Neuronal stem cell (in vitro differentiated cells): ENCODE measurements at regions not wholly inside any gene's neighbourhood (a gene's known extent, or its start where the extent isn't known, plus 50 kb on each side); places are given as distances from the start of the nearest gene placed in this dataset.

Experiments used
- DNase-seq: peaks from one replicate; pipeline ENCODE4 v3.0.0-alpha.2; 2013; ENCODE audit warnings: low spot score
- H2AFZ ChIP-seq: one replicate; pipeline ENCODE4 v1.6.1; 2013; ENCODE audit warnings: mild to moderate bottlenecking, low read length, inconsistent platforms
- H2AK5ac ChIP-seq: 2 replicates; pipeline ENCODE4 v1.6.1; 2013; ENCODE audit warnings: low read depth, mild to moderate bottlenecking, inconsistent platforms, low read length, moderate library complexity, mixed read lengths
- H2BK120ac ChIP-seq: 2 replicates; pipeline ENCODE4 v1.6.1; 2013; ENCODE audit warnings: low read depth, mild to moderate bottlenecking, inconsistent platforms, low read length, moderate library complexity, mixed read lengths
- H2BK12ac ChIP-seq: one replicate; pipeline ENCODE4 v1.6.1; 2013; ENCODE audit warnings: low read length, inconsistent platforms
- H2BK15ac ChIP-seq: 2 replicates; pipeline ENCODE4 v1.6.1; 2013; ENCODE audit warnings: mild to moderate bottlenecking, low read length, inconsistent platforms, mixed read lengths
- H2BK5ac ChIP-seq: one replicate; pipeline ENCODE4 v1.6.1; 2013; ENCODE audit warnings: inconsistent platforms, mild to moderate bottlenecking, low read length, moderate library complexity
- H3K14ac ChIP-seq: one replicate; pipeline ENCODE4 v1.6.1; 2013; ENCODE audit warnings: low read length, inconsistent platforms
- H3K18ac ChIP-seq: 2 replicates; pipeline ENCODE4 v1.6.1; 2013; ENCODE audit warnings: low read length, inconsistent platforms
- H3K23ac ChIP-seq: 2 replicates; pipeline ENCODE4 v1.6.1; 2013; ENCODE audit warnings: low read depth, mild to moderate bottlenecking, mixed read lengths, low read length, inconsistent platforms; ENCODE audit not compliant: poor library complexity
- H3K27ac ChIP-seq: replicated peaks from 3 replicates; pipeline ENCODE4 v1.5.1; 2013; ENCODE audit warnings: low read length, inconsistent platforms
- H3K27me3 ChIP-seq, 3 experiments: 2 replicates each; pipeline ENCODE4 v1.6.1; 2013; ENCODE audit warnings: low read length in 3 of 3, mild to moderate bottlenecking in 2 of 3, inconsistent platforms in 1 of 3, low read depth in 1 of 3, mixed read lengths in 1 of 3, moderate library complexity in 1 of 3; ENCODE audit not compliant: control insufficient read depth in 3 of 3, insufficient read depth in 3 of 3
- H3K36me3 ChIP-seq, 2 donors: replicated peaks in 1 of 2; 2 replicates each; pipeline ENCODE4 v1.6.1; 2013; ENCODE audit warnings: low read length in 2 of 2; ENCODE audit not compliant: control insufficient read depth in 2 of 2, insufficient read depth in 2 of 2
- H3K4ac ChIP-seq: 2 replicates; pipeline ENCODE4 v1.6.1; 2013; ENCODE audit warnings: inconsistent platforms, mild to moderate bottlenecking, low read length, moderate library complexity
- H3K4me1 ChIP-seq, 2 donors: 1 replicate in 1 of 2; 2 replicates in 1 of 2; pipeline ENCODE4 v1.6.1; 2013; ENCODE audit warnings: low read length in 2 of 2, low read depth in 1 of 2; ENCODE audit not compliant: control insufficient read depth in 2 of 2, insufficient read depth in 1 of 2
- H3K4me2 ChIP-seq: one replicate; pipeline ENCODE4 v1.6.1; 2013; ENCODE audit warnings: mild to moderate bottlenecking, low read length, inconsistent platforms; ENCODE audit not compliant: insufficient read depth, poor library complexity, severe bottlenecking
- H3K4me3 ChIP-seq, 2 donors: 2 replicates each; pipeline ENCODE4 v1.5.1; 2013; ENCODE audit warnings: low read length in 2 of 2, mild to moderate bottlenecking in 2 of 2, inconsistent platforms in 1 of 2, moderate library complexity in 1 of 2
- H3K79me1 ChIP-seq: one replicate; pipeline ENCODE4 v1.6.1; 2013; ENCODE audit warnings: low read depth, mild to moderate bottlenecking, inconsistent platforms, low read length, moderate library complexity
- H3K9ac ChIP-seq: one replicate; pipeline ENCODE4 v1.6.1; 2013; ENCODE audit warnings: mild to moderate bottlenecking, low read depth, low read length, inconsistent platforms; ENCODE audit not compliant: poor library complexity
- H3K9me3 ChIP-seq, 2 donors: replicated peaks in 1 of 2; 2 replicates each; pipeline versions ENCODE3 to v1.6.1; 2013; ENCODE audit warnings: low read length in 2 of 2, mild to moderate bottlenecking in 2 of 2, inconsistent platforms in 1 of 2, low read depth in 1 of 2, mixed read lengths in 1 of 2, moderate library complexity in 1 of 2; ENCODE audit not compliant: control insufficient read depth in 2 of 2, insufficient read depth in 1 of 2
- H4K8ac ChIP-seq: one replicate; pipeline ENCODE4 v1.6.1; 2013; ENCODE audit warnings: low read depth, mild to moderate bottlenecking, inconsistent platforms, low read length, moderate library complexity
- H4K91ac ChIP-seq: one replicate; pipeline ENCODE4 v1.6.1; 2013; ENCODE audit warnings: low read length, low read depth, mild to moderate bottlenecking, inconsistent platforms; ENCODE audit not compliant: poor library complexity
- WGBS, 2 donors: extraction: QIAGEN DNeasy Blood & Tissue Kit; methylation state at CpG; one replicate each; pipeline ENCODE4 v1.1.7; 2013; ENCODE audit warnings: missing lambda C conversion rate in 2 of 2, mixed read lengths in 1 of 2; ENCODE audit not compliant: insufficient read length in 2 of 2, insufficient replicate concordance in 1 of 2; ENCODE audit errors: extremely low coverage in 2 of 2; 5-methylcytosine and 5-hydroxymethylcytosine counted together

- H3K27me3 ChIP-seq: no peaks in the 10 kb centered on the region
- no peak for DNase-seq
- H3K4me1 ChIP-seq: no peaks in the 10 kb centered on the region
- no peak overlapping the region for H2BK15ac ChIP-seq
- H2AK5ac ChIP-seq: no peak overlapping the region
- no peaks in the 10 kb centered on the region for H3K9me3 ChIP-seq
- H3K4ac ChIP-seq: no peak overlapping the region
- no peak overlapping the region for H2BK5ac ChIP-seq
- no peaks in the 10 kb centered on the region for H3K79me1 ChIP-seq
- no peak overlapping the region for H3K14ac ChIP-seq
- no peak overlapping the region for H3K4me2 ChIP-seq
- H3K4me3 ChIP-seq: no peak overlapping the region
- no peak overlapping the region for H3K27ac ChIP-seq
- no peak overlapping the region for H2BK12ac ChIP-seq
- H2BK120ac ChIP-seq: no peak overlapping the region
- WGBS, 2 donors: no CpG with 5 or more reads among the region's 8 CpGs
- H4K91ac ChIP-seq: no peak overlapping the region
- no peak overlapping the region for H3K9ac ChIP-seq
- H3K36me3 ChIP-seq: no peaks in the 10 kb centered on the region
- no peak overlapping the region for H3K23ac ChIP-seq
- H4K8ac ChIP-seq: no peak overlapping the region
- H2AFZ ChIP-seq: no peak overlapping the region
- H3K18ac ChIP-seq: no peak overlapping the region
Measured at GRCh38 chr1:57866998-57867397, 443.1 kb upstream of the DAB1 start.

GRCh38 chr1:57860931-57861565, 437.2 kb upstream of the DAB1 start:
- no peak overlapping the region for H4K91ac ChIP-seq
- no peak overlapping the region for H2BK120ac ChIP-seq
- DNase-seq: no peak
- H3K18ac ChIP-seq: peak overlapping the region; percentile 17
- H3K36me3 ChIP-seq: no peaks in the 10 kb centered on the region
- no peak overlapping the region for H2BK15ac ChIP-seq
- WGBS, 2 donors: no CpG with 5 or more reads among the region's 5 CpGs
- H3K9ac ChIP-seq: no peak overlapping the region
- no peak overlapping the region for H3K27ac ChIP-seq
- H3K4me1 ChIP-seq: peaks cover 10 to 11% of the 10 kb centered on the region in 2 donors
- no peak overlapping the region for H2BK5ac ChIP-seq
- H3K23ac ChIP-seq: no peak overlapping the region
- H3K79me1 ChIP-seq: no peaks in the 10 kb centered on the region
- no peak overlapping the region for H3K4me3 ChIP-seq
- H4K8ac ChIP-seq: no peak overlapping the region
- H3K27me3 ChIP-seq: no peaks in the 10 kb centered on the region
- H2AFZ ChIP-seq: no peak overlapping the region
- H3K14ac ChIP-seq: no peak overlapping the region
- no peak overlapping the region for H3K4me2 ChIP-seq
- no peak overlapping the region for H2AK5ac ChIP-seq
- no peaks in the 10 kb centered on the region for H3K9me3 ChIP-seq
- H3K4ac ChIP-seq: no peak overlapping the region
- no peak overlapping the region for H2BK12ac ChIP-seq

DNA sequence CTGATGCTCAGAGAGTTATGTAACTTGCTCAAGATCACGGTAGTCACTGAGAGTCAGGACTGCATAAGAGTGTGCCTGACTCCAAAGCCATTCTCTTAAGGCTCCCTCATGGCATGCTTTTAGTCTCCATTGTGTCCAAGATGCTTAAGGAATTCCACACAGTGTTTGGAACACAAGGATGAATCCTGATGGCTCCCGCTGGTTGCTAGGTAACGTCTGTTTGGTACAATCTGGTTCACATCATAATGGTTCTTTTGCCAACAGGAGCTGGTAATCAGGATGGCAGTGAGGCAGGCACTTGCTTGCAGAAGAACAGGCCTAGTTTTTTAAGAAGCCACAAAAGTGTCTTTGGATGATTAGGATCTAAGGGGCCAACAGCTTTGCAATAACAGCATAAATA, 436.5 kb upstream of the DAB1 start:
- Histone ChIP-seq H4K91ac (no peak overlapping the region), H4K8ac (no peak overlapping the region), H2BK120ac (no peak overlapping the region), H3K23ac (no peak overlapping the region), H3K4me3 (no peak overlapping the region), H3K9ac (no peak overlapping the region), H2BK12ac (no peak overlapping the region), H3K4me1 (peaks cover 10 to 11% of the 10 kb centered on the region in 2 donors), H3K14ac (no peak overlapping the region), H3K4me2 (no peak overlapping the region), H3K4ac (no peak overlapping the region), H3K27ac (no peak overlapping the region), H2AK5ac (no peak overlapping the region), H3K27me3 (no peaks in the 10 kb centered on the region), H3K36me3 (no peaks in the 10 kb centered on the region), H2BK15ac (no peak overlapping the region), H2AFZ (peak overlapping the region; percentile 7), H3K79me1 (no peaks in the 10 kb centered on the region), H3K18ac (no peak overlapping the region), H3K9me3 (no peaks in the 10 kb centered on the region), H2BK5ac (no peak overlapping the region)
- peak; percentile 75 for DNase-seq
- WGBS, 2 donors: no CpG with 5 or more reads among the region's 3 CpGs

GRCh38 chr1:57858740-57859139, 434.9 kb upstream of the DAB1 start:
- no CpG with 5 or more reads among the region's 4 CpGs for WGBS, 2 donors
- H3K9ac ChIP-seq: no peak overlapping the region

More at GRCh38 chr1:57858740-57859139, 434.9 kb upstream of the DAB1 start:
- DNase-seq: no peak
- no peak overlapping the region for H3K18ac ChIP-seq
- H3K4me1 ChIP-seq: peaks cover 10 to 16% of the 10 kb centered on the region in 2 donors
- H3K27ac ChIP-seq: no peak overlapping the region
- H3K14ac ChIP-seq: no peak overlapping the region
- H2BK15ac ChIP-seq: no peak overlapping the region
- no peaks in the 10 kb centered on the region for H3K9me3 ChIP-seq
- no peaks in the 10 kb centered on the region for H3K79me1 ChIP-seq
- no peak overlapping the region for H4K91ac ChIP-seq
- no peak overlapping the region for H3K4ac ChIP-seq
- no peak overlapping the region for H3K23ac ChIP-seq
- H2BK120ac ChIP-seq: no peak overlapping the region
- no peaks in the 10 kb centered on the region for H3K36me3 ChIP-seq
- no peak overlapping the region for H2BK5ac ChIP-seq
- H2BK12ac ChIP-seq: no peak overlapping the region
- no peak overlapping the region for H3K4me2 ChIP-seq
- no peak overlapping the region for H3K4me3 ChIP-seq
- H3K27me3 ChIP-seq: no peaks in the 10 kb centered on the region
- H2AFZ ChIP-seq: no peak overlapping the region
- H2AK5ac ChIP-seq: no peak overlapping the region
- H4K8ac ChIP-seq: no peak overlapping the region
